ENCODE measurements at regions not wholly inside any gene's neighbourhood (a gene's known extent, or its start where the extent isn't known, plus 50 kb on each side); places are given as distances from the start of the nearest gene placed in this dataset.

DNA sequence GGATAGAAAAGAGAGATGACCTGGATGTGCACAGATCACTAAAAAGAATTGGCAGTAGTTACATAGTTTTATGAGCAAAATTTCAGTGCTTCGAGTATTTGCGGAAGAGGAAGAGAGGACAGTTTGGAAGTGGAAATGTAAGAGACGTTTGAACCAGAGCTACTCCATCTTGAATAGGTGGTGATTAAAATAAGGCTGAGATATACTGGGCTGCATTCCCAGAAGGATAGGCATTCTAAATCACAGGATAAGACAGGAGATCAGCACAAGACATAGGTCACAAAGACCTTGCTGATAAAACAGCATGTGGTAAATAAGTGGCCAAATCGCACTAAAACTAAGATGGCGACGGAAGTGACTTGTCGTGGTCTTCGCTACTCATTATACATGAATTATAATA lies 453.3 kb downstream of the COL11A1 start:
- TF ChIP-seq, protein P1, sequence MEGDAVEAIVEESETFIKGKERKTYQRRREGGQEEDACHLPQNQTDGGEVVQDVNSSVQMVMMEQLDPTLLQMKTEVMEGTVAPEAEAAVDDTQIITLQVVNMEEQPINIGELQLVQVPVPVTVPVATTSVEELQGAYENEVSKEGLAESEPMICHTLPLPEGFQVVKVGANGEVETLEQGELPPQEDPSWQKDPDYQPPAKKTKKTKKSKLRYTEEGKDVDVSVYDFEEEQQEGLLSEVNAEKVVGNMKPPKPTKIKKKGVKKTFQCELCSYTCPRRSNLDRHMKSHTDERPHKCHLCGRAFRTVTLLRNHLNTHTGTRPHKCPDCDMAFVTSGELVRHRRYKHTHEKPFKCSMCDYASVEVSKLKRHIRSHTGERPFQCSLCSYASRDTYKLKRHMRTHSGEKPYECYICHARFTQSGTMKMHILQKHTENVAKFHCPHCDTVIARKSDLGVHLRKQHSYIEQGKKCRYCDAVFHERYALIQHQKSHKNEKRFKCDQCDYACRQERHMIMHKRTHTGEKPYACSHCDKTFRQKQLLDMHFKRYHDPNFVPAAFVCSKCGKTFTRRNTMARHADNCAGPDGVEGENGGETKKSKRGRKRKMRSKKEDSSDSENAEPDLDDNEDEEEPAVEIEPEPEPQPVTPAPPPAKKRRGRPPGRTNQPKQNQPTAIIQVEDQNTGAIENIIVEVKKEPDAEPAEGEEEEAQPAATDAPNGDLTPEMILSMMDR (IDR thresholded peaks at IDR 0.05), result no peak
- no peak for TF ChIP-seq POLR2A (IDR thresholded peaks at IDR 0.05)
